PC-3 (cell line): ENCODE measurements at regions not wholly inside any gene's neighbourhood (a gene's known extent, or its start where the extent isn't known, plus 50 kb on each side); places are given as distances from the start of the nearest gene placed in this dataset.

Source experiments
- EZH2 ChIP-seq: fragments of 300-600 bp; sonication (generic); IDR thresholded peaks from one replicate; pipeline ENCODE4 v1.6.1; 2017; ENCODE audit warnings: antibody characterized with exemption, mild to moderate bottlenecking, low read length; ENCODE audit not compliant: unreplicated experiment
- EZH2phosphoT487 ChIP-seq: fragments of 300-600 bp; sonication (generic); IDR thresholded peaks from 2 replicates; pipeline ENCODE4 v1.6.1; 2018; ENCODE audit warnings: mild to moderate bottlenecking, antibody characterized with exemption, low read length, borderline replicate concordance
- TF ChIP-seq, protein P1 (sequence below): fragments of 300-600 bp; sonication (generic); conservative IDR thresholded peaks from 2 replicates; pipeline ENCODE4 v1.5.1; 2017; ENCODE audit warnings: antibody characterized with exemption, low read depth, mild to moderate bottlenecking, low read length

DNA sequence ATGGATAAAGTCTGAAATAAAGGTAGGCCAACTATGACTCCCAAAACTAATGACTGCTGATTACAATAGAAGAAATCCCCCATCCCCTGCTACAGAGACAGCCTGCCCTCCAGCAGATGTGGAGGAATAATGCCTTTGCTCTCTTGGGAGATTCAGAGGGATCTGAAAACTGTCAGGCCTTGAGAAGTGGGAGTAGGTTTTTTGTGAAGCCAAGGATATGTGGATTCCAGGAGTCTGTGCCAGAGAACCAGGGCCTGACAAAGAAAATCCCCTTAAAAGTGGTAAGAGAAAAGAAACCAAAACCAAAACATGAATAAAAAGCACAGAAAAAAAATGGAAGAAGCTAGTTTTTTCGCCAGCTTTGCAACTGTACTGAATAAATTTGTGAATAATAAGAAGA, 397.6 kb downstream of the ZNF521 start:
- TF ChIP-seq, protein P1, sequence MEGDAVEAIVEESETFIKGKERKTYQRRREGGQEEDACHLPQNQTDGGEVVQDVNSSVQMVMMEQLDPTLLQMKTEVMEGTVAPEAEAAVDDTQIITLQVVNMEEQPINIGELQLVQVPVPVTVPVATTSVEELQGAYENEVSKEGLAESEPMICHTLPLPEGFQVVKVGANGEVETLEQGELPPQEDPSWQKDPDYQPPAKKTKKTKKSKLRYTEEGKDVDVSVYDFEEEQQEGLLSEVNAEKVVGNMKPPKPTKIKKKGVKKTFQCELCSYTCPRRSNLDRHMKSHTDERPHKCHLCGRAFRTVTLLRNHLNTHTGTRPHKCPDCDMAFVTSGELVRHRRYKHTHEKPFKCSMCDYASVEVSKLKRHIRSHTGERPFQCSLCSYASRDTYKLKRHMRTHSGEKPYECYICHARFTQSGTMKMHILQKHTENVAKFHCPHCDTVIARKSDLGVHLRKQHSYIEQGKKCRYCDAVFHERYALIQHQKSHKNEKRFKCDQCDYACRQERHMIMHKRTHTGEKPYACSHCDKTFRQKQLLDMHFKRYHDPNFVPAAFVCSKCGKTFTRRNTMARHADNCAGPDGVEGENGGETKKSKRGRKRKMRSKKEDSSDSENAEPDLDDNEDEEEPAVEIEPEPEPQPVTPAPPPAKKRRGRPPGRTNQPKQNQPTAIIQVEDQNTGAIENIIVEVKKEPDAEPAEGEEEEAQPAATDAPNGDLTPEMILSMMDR, result no peak
- no peak for TF ChIP-seq EZH2
- TF ChIP-seq EZH2phosphoT487, result no peak
